Body of pancreas (tissue), 4 donors: ENCODE measurements at regions not wholly inside any gene's neighbourhood (a gene's known extent, or its start where the extent isn't known, plus 50 kb on each side); places are given as distances from the start of the nearest gene placed in this dataset.

Experiments used
- CTCF ChIP-seq, 7 experiments: fragments of 450-650 bp in 4 of 7; fragments of 200-600 bp in 3 of 7; sonication (generic) in 3 of 7; IDR thresholded peaks; one replicate each; pipeline ENCODE4 v1.5.1; 2016 to 2019; ENCODE audit warnings: antibody characterized with exemption in 7 of 7
- POLR2A ChIP-seq, 3 donors: fragments of 450-650 bp; IDR thresholded peaks; one replicate each; pipeline ENCODE4 v1.6.1; 2016; ENCODE audit warnings: antibody characterized with exemption in 3 of 3, mild to moderate bottlenecking in 2 of 3

DNA sequence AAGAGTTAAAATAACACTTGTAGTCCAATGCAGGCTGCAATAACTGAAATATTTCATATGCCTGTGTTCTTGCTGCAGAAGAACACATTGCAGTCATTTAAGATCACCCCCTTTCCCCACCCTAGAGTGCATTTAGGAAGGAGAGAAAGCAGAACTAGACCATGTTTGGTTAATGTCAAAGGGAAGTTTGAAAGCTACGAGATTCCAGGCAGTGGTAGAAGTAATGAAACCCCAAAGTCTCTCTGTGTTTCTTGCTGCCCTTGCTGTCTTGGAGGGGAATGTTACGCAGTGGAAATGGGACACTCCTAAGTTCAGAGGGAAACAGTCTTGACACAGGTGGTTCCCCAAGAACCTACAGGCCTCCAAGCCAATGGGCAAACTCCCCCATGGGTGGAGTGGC lies 242.9 kb downstream of the PTEN start:
- TF ChIP-seq POLR2A (IDR thresholded peaks at IDR 0.05) (no peak), CTCF (IDR thresholded peaks at IDR 0.05) (no peak)
